Amniotic epithelial cell (primary cell): ENCODE measurements at regions not wholly inside any gene's neighbourhood (a gene's known extent, or its start where the extent isn't known, plus 50 kb on each side); places are given as distances from the start of the nearest gene placed in this dataset.
A peak's percentile ranks its signal among the peaks of the same experiment; 100 is the strongest.
"Not testable (repeated sequence)": the region's sequence is repeated elsewhere in the genome, so short reads cannot be mapped to it uniquely, and the experiment has no call there.

ENCODE experiments used
- DNase-seq: peaks from one replicate; pipeline ENCODE4 v3.0.0-alpha.2; 2010; ENCODE audit warnings: low read depth

GRCh38 chr1:22332424-22332717, 119.3 kb upstream of the ZBTB40 start:
- DNase-seq = peak; percentile 19

- DNase-seq = no peak
These were observed 118.7 kb upstream of the ZBTB40 start for GRCh38 chr1:22332795-22333499.

DNA sequence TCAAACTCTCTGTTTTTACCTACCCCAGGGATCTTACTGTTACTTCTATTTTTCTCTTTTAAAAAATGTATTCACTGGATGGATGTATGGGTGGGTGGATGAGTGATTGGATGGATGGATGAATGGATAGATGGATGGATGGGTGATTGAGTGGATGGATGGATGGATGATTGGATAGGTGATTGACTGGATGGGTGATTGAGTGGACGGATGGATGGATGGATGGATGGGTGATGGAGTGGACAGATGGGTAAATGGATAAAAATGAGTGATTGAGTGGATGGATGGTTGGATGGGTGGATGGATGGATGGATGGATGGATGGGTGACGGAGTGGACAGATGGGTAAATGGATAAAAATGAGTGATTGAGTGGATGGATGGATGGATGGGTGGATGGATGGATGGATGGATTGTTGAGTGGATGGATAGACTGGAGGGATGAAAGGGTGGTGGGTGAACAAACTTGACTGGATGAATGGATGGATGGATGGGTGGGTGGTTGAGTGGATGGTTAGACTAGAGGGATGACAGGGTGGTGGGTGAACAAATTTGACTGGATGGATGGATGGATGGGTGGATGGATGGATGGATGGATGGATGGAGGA, 118.0 kb upstream of the ZBTB40 start:
- DNase-seq = no peak

DNA sequence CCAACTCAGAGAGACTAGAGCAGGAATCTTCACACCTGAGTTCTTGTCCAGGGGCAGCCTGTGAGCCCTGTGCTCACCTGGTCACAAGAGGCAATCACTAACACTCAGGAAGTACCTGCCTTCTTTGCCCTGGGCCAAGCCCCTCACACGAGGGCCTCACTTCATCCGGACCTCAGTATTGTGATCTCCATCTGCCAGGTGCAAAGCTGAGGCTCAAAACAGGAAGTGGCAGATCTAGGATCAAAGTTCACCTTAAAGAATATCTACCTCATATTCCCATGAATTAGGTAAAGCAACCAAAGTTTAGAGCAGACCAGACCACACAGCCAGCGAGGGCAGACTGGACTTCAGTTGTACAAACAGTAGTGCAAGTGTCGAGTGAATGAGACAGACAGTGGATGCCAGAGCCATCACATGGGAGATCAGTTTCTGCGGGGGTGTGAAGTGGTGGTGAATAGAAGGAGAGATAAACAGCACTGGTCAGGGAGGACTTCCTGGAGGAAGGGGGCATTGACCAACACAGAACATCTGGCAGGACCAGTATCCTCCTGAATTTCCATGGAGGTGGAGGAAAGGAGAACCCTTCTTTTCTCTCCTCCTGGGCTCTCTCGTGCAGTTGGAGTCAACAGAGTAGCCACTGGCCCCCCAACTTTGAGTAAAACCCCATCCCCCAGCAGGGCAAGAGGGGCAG, 116.6 kb upstream of the ZBTB40 start:
- no peak for DNase-seq

GRCh38 chr1:22336274-22336673, 115.4 kb upstream of the ZBTB40 start:
- not testable (repeated sequence) for DNase-seq

DNA sequence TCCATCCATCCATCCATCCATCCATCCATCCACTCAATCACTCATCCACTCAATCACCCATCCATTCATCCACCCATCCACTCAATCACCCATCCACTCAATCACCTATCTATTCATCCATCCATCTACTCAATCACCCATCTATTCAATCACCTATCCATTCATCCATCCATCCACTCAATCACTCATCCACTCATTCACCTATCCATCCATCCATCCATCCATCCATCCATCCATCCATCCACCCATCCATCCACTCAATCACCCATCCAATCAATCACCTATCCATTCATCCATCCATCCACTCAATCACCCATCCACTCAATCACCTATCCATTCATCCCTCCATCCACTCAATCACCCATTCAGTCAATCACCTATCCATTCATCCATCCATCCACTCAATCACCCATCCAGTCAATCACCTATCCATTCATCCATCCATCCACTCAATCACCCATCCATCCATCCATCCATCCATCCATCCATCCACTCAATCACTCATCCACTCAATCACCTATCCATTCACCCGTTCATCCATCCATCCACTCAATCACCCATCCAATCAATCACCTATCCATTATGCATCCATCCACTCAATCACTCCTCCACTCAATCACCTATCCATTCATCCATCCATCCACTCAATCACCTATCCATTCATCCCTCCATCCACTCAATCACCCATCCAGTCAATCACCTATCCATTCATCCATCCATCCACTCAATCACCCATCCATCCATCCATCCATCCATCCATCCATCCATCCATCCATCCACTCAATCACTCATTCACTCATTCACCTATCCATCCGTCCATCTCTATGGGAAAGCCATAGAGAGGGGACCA, 114.7 kb upstream of the ZBTB40 start:
- not testable (repeated sequence) for DNase-seq

GRCh38 chr1:22338071-22338765, 113.4 kb upstream of the ZBTB40 start:
- no peak for DNase-seq

GRCh38 chr1:22339237-22339636, 112.4 kb upstream of the ZBTB40 start:
- no peak for DNase-seq

DNA sequence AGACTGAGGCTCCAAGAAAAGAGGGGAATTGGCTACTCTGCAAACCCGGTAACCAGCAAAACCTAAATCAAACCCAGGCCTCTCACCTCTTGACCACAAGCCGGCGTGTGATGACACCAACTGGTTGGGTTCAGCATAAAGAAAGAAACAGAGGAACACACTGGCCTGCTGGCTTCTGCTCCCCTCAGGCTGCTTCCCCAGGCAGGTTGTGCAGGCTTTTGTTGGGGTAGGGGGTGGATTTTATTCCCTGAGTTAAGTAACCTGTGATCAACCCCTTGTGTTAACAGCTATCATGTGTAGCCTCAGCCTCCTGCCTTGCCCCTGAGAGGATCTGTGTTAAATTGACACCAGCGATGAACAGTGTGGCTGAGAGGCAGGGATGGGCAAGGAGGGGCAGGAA, 111.6 kb upstream of the ZBTB40 start:
- DNase-seq = no peak

DNA sequence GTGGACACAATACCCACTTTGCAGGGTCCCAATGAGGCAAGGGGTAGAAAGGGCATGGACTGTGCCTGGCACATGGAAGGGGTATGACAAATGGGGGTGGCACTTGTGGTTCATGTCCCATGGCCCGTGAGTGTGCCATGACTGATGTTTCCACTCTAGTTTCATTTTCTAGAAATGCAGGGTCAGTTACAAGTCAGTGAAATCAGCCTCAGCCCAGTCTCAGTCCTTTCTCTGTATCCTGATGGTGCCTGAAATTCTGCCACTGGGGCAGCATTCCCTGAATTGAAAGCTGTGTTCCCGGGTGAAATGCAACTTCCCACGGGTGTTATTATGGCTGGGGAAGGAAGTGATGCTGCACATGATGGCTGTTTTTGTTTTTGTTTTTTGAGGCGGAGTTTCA, 110.8 kb upstream of the ZBTB40 start:
- no peak for DNase-seq

GRCh38 chr1:22341791-22342605, 109.7 kb upstream of the ZBTB40 start:
- peak; percentile 37 for DNase-seq

DNA sequence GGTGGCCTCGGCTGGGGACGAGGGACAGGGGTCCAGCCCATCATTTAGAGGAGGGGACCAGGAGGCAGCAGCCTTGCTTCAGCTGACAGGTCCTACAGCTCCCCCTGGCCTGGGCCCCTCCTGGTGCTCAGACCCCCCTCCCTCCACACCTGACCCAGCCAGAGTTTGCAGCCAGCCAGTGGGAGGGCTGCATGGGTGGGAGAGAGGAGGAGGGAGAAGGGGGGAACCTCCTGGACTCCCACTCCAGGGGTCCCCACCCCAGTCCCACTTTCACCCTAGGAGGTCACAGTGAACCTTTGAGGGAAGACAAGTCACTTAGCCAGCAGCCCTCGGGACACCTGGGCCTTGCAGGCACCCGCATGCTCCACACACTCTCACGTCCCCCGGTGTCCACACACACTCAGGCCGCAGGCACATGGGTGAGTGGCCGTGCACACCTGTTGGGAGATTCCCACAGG, 108.9 kb upstream of the ZBTB40 start:
- DNase-seq = no peak

GRCh38 chr1:22343456-22344328, 108.0 kb upstream of the ZBTB40 start:
- DNase-seq = no peak

- DNase-seq = no peak
These were observed 107.4 kb upstream of the ZBTB40 start for GRCh38 chr1:22344329-22344630.

DNA sequence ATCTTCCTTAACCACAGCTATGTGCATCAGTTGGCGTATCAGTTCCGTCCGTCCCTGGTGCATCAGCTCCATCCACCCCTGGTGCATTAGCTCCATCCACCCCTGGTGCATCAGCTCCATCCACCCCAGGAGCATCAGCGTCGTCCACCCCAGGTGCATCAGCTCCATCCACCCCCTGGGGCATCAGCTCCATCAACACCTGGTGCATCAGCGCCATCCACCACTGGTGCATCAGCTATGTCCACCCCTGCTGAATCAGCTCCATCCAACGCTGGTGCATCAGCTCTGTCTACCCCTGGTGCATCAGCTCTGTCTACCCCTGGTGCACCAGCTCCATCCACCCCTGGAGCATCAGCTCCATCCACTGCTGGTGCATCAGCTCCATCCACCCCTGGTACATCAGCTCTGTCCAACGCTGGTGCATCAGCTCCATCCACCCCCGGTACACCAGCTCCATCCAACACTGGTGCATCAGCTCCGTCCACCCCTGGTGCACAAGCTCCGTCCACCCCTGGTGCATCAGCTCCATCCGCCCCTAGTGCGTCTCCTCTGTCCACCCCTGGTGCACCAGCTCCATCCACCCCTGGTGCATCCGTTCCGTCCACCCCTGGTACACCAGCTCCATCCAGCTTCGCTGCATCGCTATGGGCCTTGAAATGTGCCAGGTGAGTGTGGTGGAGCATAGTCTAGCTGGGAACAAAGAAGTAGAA, 106.6 kb upstream of the ZBTB40 start:
- DNase-seq = no peak

- DNase-seq = no peak
These were observed 103.5 kb upstream of the ZBTB40 start for GRCh38 chr1:22347854-22348760.

- peak; percentile 4 for DNase-seq
These were observed 102.1 kb upstream of the ZBTB40 start for GRCh38 chr1:22349362-22350043.
